SK-N-MC (cell line): ENCODE measurements at regions not wholly inside any gene's neighbourhood (a gene's known extent, or its start where the extent isn't known, plus 50 kb on each side); places are given as distances from the start of the nearest gene placed in this dataset.

ENCODE experiments used
- EZH2 ChIP-seq: fragments of 200-600 bp; sonication (generic); IDR thresholded peaks from one replicate; pipeline ENCODE4 v1.6.1; 2017; ENCODE audit warnings: antibody characterized with exemption
- POLR2AphosphoS5 ChIP-seq: IDR thresholded peaks from 2 replicates; pipeline ENCODE4 v1.6.1; 2012; ENCODE audit warnings: mild to moderate bottlenecking, low read depth, low read length, borderline replicate concordance

DNA sequence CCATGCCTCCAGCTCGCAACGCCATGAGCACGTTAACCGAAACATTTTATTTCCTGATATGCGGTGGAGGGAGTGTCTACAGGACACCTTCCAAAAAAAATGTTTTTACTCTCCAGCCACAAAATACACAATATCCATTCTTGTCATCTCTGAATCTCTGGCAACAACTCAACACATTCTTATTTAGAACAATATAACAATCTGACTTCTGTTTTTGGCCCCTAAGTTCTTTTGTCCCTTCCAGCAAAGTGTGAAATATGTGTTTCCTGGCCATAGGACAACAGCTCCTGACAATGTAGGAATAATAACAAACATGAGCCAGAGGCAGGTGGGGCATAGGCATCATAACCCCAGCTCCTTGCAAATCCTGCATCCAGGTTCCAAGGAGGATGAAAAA, 163.0 kb downstream of the DDX1 start:
- TF ChIP-seq POLR2AphosphoS5 (no peak), EZH2 (no peak)
